CD4-positive, alpha-beta T cell treated with Interleukin-12 subunit alpha and Interleukin-12 subunit beta, for 1 hour (primary cell): ENCODE measurements at regions not wholly inside any gene's neighbourhood (a gene's known extent, or its start where the extent isn't known, plus 50 kb on each side); places are given as distances from the start of the nearest gene placed in this dataset.
"Not testable (repeated sequence)": the region's sequence is repeated elsewhere in the genome, so short reads cannot be mapped to it uniquely, and the experiment has no call there.

Experiments used
- DNase-seq: peaks from one replicate; pipeline ENCODE4 v3.0.0-alpha.2; 2020

- DNase-seq = no peak
These were observed 293.9 kb downstream of the BAMBI start for GRCh38 chr10:28971255-28971654.

GRCh38 chr10:28971764-28972163 is 294.4 kb downstream of the BAMBI start:
- DNase-seq = no peak

GRCh38 chr10:28973309-28973972 is 296.1 kb downstream of the BAMBI start:
- DNase-seq = no peak

- no peak for DNase-seq
These were observed 298.7 kb downstream of the BAMBI start for GRCh38 chr10:28975891-28976531.

- no peak for DNase-seq
These were observed 300.2 kb downstream of the BAMBI start for GRCh38 chr10:28977518-28977917.

- DNase-seq = no peak
These were observed 302.9 kb downstream of the BAMBI start for GRCh38 chr10:28980264-28980663.

- no peak for DNase-seq
These were observed 303.7 kb downstream of the BAMBI start for GRCh38 chr10:28981007-28981406.

GRCh38 chr10:28982974-28983373 is 305.7 kb downstream of the BAMBI start:
- DNase-seq = no peak

GRCh38 chr10:28983799-28984198 is 305.1 kb upstream of the LYZL1 start:
- DNase-seq = no peak

- no peak for DNase-seq
These were observed 304.4 kb upstream of the LYZL1 start for GRCh38 chr10:28984431-28984830.

GRCh38 chr10:28985137-28985885 is 303.6 kb upstream of the LYZL1 start:
- DNase-seq = no peak

- no peak for DNase-seq
These were observed 302.6 kb upstream of the LYZL1 start for GRCh38 chr10:28986117-28986792.

- DNase-seq = no peak
These were observed 302.0 kb upstream of the LYZL1 start for GRCh38 chr10:28986856-28987255.

- DNase-seq = no peak
These were observed 301.1 kb upstream of the LYZL1 start for GRCh38 chr10:28987555-28988320.

- no peak for DNase-seq
These were observed 299.9 kb upstream of the LYZL1 start for GRCh38 chr10:28988980-28989379.

- DNase-seq = peak; percentile 20
These were observed 297.3 kb upstream of the LYZL1 start for GRCh38 chr10:28991333-28992270.

GRCh38 chr10:28993056-28993455 is 295.8 kb upstream of the LYZL1 start:
- no peak for DNase-seq

GRCh38 chr10:28993861-28994260 is 295.0 kb upstream of the LYZL1 start:
- DNase-seq = no peak

- not testable (repeated sequence) for DNase-seq
These were observed 294.1 kb upstream of the LYZL1 start for GRCh38 chr10:28994802-28995201.

- no peak for DNase-seq
These were observed 293.4 kb upstream of the LYZL1 start for GRCh38 chr10:28995497-28995896.

- no peak for DNase-seq
These were observed 292.5 kb upstream of the LYZL1 start for GRCh38 chr10:28996345-28996744.
